GM12878 (cell line): ENCODE measurements at regions not wholly inside any gene's neighbourhood (a gene's known extent, or its start where the extent isn't known, plus 50 kb on each side); places are given as distances from the start of the nearest gene placed in this dataset.

Experiments used
- CEBPB ChIP-seq, 2 experiments: fragments of 150-350 bp in 1 of 2; IDR thresholded peaks; 2 replicates each; pipeline ENCODE4 v1.6.1; 2012 to 2014; ENCODE audit warnings: low read depth in 2 of 2, low read length in 2 of 2, borderline replicate concordance in 1 of 2, inconsistent platforms in 1 of 2
- EP300 ChIP-seq, 2 experiments: fragments of 150-350 bp in 1 of 2; IDR thresholded peaks; 2 replicates each; pipeline ENCODE4 v1.6.1; 2011 to 2012; ENCODE audit warnings: low read depth in 2 of 2, low read length in 2 of 2, borderline replicate concordance in 1 of 2, improper control_type of control experiment in 1 of 2, inconsistent platforms in 1 of 2; ENCODE audit not compliant: control insufficient read depth in 1 of 2
- ESRRA ChIP-seq: IDR thresholded peaks from 2 replicates; pipeline ENCODE4 v1.6.1; 2012; ENCODE audit warnings: mild to moderate bottlenecking, low read length, improper control_type of control experiment
- JUNB ChIP-seq: IDR thresholded peaks from 2 replicates; pipeline ENCODE4 v1.6.1; 2016; ENCODE audit warnings: antibody characterized with exemption, mild to moderate bottlenecking
- NFIC ChIP-seq: IDR thresholded peaks from 2 replicates; pipeline ENCODE4 v1.6.1; 2012; ENCODE audit warnings: low read depth, mild to moderate bottlenecking, inconsistent platforms, low read length, moderate library complexity
- NR2C1 ChIP-seq: fragments of 450-650 bp; IDR thresholded peaks from 2 replicates; pipeline ENCODE4 v1.6.1; 2017; ENCODE audit warnings: antibody characterized with exemption, mild to moderate bottlenecking, moderate library complexity
- NR2C2 ChIP-seq: IDR thresholded peaks from 2 replicates; pipeline ENCODE4 v1.6.1; 2011; ENCODE audit warnings: borderline replicate concordance, low read depth; ENCODE audit not compliant: control insufficient read depth, insufficient read length
- RAD21 ChIP-seq: IDR thresholded peaks from 2 replicates; pipeline ENCODE4 v1.6.1; 2011; ENCODE audit warnings: mild to moderate bottlenecking, low read depth, low read length, moderate library complexity; ENCODE audit not compliant: insufficient read depth
- RAD51 ChIP-seq: fragments of 450-650 bp; IDR thresholded peaks from 2 replicates; pipeline ENCODE4 v1.6.1; 2016; ENCODE audit warnings: moderate library complexity, mild to moderate bottlenecking, inconsistent platforms
- SP1 ChIP-seq: IDR thresholded peaks from one replicate; pipeline ENCODE4 v1.6.1; 2011; ENCODE audit warnings: low read depth, low read length
- SRF ChIP-seq, 2 experiments: IDR thresholded peaks; 2 replicates each; pipeline ENCODE4 v1.6.1; 2011; ENCODE audit warnings: low read depth in 2 of 2, low read length in 2 of 2, mild to moderate bottlenecking in 1 of 2, moderate library complexity in 1 of 2
- TARDBP ChIP-seq: IDR thresholded peaks from 2 replicates; pipeline ENCODE4 v1.6.1; 2016; ENCODE audit warnings: borderline replicate concordance
- TCF7 ChIP-seq: IDR thresholded peaks from 2 replicates; pipeline ENCODE4 v1.6.1; 2014; ENCODE audit warnings: antibody characterized with exemption, borderline replicate concordance
- TF ChIP-seq, protein P1 (sequence below): fragments of 450-650 bp; IDR thresholded peaks from 2 replicates; pipeline ENCODE4 v1.6.1; 2014; ENCODE audit warnings: mild to moderate bottlenecking

DNA sequence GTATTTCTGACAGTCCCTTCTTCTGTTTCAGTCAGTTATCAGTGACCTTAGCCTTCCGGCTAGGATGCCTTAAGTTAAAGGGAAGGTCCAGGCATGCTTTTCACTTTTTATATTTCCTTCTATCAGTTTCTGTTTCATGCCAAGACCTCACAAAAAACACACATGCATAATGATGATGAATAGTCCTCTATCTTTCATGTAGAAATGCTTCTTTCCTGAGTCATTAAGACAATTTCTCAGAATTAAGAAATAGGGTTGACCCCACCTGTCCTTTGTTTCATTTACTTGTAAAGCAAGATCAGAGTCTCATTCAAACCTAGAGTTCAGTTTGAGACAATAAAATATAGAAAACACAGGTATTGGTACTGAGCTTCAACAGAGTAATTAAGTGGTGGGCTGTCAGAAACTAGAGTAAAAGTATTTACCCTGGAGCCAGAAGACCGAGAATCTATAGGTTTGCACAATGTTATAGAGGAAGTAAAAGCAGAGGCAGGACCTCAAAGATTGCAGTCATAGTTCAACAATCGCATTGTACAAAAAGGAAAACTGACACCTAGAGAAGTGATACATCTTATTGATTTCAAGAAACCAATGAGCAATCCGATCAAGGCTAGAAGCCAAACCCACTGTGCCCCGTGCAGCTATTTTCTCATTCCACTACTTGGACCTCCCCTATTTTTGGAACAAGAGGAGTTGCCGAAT, 118.7 kb upstream of the PUM3 start:
- no peak for TF ChIP-seq NR2C1
- no peak for TF ChIP-seq NFIC
- TF ChIP-seq TARDBP: no peak
- TF ChIP-seq EP300 (IDR thresholded peaks at IDR 0.05; ENCODE audit: borderline replicate concordance in 1 of 2, control insufficient read depth in 1 of 2, low read depth in 2 of 2, low read length in 2 of 2): no peak
- TF ChIP-seq RAD51: no peak
- TF ChIP-seq JUNB: no peak
- TF ChIP-seq NR2C2: no peak
- TF ChIP-seq, protein P1, sequence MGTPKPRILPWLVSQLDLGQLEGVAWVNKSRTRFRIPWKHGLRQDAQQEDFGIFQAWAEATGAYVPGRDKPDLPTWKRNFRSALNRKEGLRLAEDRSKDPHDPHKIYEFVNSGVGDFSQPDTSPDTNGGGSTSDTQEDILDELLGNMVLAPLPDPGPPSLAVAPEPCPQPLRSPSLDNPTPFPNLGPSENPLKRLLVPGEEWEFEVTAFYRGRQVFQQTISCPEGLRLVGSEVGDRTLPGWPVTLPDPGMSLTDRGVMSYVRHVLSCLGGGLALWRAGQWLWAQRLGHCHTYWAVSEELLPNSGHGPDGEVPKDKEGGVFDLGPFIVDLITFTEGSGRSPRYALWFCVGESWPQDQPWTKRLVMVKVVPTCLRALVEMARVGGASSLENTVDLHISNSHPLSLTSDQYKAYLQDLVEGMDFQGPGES: no peak
- no peak for TF ChIP-seq SP1
- TF ChIP-seq CEBPB (IDR thresholded peaks at IDR 0.05; ENCODE audit: borderline replicate concordance in 1 of 2, low read depth in 2 of 2, low read length in 2 of 2): no peak
- TF ChIP-seq TCF7: no peak
- TF ChIP-seq SRF (IDR thresholded peaks at IDR 0.05; ENCODE audit: low read depth in 2 of 2, low read length in 2 of 2): no peak
- TF ChIP-seq RAD21: no peak
- TF ChIP-seq ESRRA: no peak
